Limb (tissue), 2 donors: ENCODE measurements at regions not wholly inside any gene's neighbourhood (a gene's known extent, or its start where the extent isn't known, plus 50 kb on each side); places are given as distances from the start of the nearest gene placed in this dataset.
A peak's percentile ranks its signal among the peaks of the same experiment; 100 is the strongest.
"Not testable (repeated sequence)": the region's sequence is repeated elsewhere in the genome, so short reads cannot be mapped to it uniquely, and the experiment has no call there.

Experiments used
- DNase-seq, 2 donors: peaks; one replicate each; pipeline ENCODE4 v3.0.0-alpha.2; 2016; ENCODE audit errors: extremely low spot score in 2 of 2

DNA sequence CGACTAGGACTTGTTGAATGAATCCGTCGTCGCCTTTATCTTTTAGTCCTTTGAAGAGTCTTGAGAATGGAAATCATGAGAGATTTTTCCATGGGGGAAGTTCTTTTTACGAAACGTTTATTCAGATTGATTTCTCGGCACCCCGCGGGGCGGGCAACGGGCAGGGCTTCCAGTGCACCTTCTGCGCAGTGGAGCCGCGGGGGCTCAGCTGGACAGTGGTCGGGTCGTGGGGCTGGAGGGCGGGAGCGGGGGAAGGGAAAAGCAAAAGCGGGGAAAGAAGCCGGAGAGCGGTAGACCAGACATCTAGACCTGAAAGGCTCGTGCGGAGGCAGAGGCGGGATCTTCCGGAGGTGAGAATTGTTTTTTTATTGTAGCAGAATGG, 103.0 kb downstream of the NBPF11 start:
- DNase-seq = peak in 1 of 2 donors; percentile 36

DNA sequence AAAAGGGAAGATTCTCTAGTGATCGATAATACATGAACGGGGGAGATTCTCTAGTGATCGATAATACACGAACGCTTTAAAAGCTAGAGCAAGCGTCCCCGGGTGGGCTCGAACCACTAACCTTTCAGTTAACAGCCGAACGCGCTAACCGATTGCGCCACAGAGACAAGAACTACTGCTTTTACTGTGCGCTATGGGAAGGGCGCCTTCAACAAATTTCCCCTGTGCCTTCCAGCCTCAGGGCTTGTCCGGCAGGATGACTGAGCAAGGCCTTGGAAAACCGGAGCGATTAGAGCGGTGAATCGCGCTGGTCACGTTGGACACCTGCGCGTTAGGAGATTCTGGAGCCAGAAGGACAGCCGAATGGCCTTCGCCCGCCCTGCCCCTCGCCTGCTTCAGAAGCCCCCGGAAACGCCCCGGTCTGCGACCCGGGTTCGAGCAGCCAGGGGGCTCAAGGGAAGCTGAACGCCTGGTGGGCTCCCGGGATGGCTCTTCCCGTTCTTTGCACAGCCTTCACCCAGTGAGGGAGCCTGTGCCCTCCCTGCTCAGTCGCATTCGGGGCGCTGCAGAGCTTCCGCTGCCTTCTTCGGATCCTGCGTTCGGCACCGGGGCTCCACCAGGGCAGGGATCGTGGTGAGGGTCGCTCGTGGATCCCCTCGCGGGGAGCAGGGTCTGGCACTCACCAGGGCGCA, 103.5 kb downstream of the NBPF11 start:
- peak in 1 of 2 donors; percentile 28 for DNase-seq

DNA sequence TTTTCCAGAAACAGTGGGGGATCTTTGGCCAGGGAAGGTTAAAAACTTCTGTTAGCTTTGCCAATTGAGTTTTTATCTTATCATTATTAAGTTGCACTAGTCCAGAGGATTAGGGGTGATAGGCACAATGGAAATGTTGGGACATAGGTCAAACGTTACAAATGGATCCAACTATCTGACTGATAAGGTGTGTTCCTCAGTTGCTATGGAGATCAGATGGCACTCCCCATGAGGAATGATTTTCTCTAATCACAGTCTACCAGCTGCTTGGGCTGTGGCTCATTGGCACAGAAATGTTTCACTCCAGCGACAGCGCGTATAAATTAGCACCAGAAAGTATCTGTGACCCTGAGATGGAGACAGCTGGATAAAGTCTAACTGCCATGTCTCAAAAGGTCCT, 106.2 kb downstream of the NBPF11 start:
- not testable (repeated sequence) for DNase-seq

DNA sequence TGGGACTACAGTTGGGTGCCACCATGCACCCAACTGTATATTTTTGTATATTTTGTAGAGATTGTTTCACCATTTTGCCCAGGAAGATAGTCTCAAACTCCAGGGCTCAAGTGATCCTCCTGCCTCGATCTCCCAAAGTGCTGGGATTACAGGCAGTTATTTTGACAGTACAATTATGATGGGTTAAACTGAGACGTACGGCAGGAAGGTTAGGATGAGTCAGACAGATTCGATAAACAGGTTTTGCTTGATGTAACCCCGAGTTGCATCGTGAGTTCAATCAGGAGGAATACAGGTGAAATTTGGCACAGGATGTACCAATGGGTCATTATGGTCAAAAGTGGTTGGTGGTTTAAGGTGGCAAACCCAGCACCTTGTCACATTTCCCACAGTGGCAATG, 107.6 kb downstream of the NBPF11 start:
- not testable (repeated sequence) for DNase-seq
